GM12865 (cell line): ENCODE measurements at regions not wholly inside any gene's neighbourhood (a gene's known extent, or its start where the extent isn't known, plus 50 kb on each side); places are given as distances from the start of the nearest gene placed in this dataset.

Experiments
- DNase-seq: peaks from one replicate; pipeline ENCODE4 v3.0.0; 2010; ENCODE audit warnings: low read depth
- H3K4me3 ChIP-seq: 2 replicates; pipeline ENCODE4 v1.5.1; 2011; ENCODE audit warnings: mild to moderate bottlenecking, low read depth, low read length, control low read depth
- TF ChIP-seq, protein P1 (sequence below): IDR thresholded peaks from 2 replicates; pipeline ENCODE4 v1.5.1; 2011; ENCODE audit warnings: low read length, control low read depth, low read depth, inconsistent platforms; ENCODE audit not compliant: insufficient read depth; ENCODE audit errors: missing control alignments

- TF ChIP-seq, protein P1, sequence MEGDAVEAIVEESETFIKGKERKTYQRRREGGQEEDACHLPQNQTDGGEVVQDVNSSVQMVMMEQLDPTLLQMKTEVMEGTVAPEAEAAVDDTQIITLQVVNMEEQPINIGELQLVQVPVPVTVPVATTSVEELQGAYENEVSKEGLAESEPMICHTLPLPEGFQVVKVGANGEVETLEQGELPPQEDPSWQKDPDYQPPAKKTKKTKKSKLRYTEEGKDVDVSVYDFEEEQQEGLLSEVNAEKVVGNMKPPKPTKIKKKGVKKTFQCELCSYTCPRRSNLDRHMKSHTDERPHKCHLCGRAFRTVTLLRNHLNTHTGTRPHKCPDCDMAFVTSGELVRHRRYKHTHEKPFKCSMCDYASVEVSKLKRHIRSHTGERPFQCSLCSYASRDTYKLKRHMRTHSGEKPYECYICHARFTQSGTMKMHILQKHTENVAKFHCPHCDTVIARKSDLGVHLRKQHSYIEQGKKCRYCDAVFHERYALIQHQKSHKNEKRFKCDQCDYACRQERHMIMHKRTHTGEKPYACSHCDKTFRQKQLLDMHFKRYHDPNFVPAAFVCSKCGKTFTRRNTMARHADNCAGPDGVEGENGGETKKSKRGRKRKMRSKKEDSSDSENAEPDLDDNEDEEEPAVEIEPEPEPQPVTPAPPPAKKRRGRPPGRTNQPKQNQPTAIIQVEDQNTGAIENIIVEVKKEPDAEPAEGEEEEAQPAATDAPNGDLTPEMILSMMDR: no peak
- no peak for DNase-seq
Measured at GRCh38 chr1:22221233-22221780, 78.4 kb upstream of the WNT4 start.

DNA sequence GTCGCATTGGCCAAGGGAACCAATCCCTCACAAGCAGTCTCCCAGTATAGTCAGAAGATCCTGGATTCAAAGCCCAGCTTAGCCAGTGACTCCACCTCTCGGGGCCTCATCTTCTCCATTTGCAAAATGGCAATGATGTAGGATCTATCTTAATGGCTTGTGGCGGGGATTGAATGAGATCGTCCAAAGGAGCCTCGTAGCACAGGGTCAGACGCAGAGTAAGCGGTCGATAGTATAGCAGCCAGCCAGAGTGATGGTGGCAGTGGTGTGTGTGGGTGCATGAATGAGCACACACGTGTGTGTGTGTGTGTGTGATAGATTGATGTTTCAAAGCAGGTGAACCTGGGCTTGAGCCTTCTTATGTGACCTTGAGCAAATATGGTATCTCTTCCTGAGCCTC, 79.8 kb upstream of the WNT4 start:
- DNase-seq: no peak
- no peak overlapping the region for H3K4me3 ChIP-seq
- TF ChIP-seq, protein P1: no peak

More at GRCh38 chr1:22221233-22221780, 78.4 kb upstream of the WNT4 start:
- H3K4me3 ChIP-seq: no peak overlapping the region

DNA sequence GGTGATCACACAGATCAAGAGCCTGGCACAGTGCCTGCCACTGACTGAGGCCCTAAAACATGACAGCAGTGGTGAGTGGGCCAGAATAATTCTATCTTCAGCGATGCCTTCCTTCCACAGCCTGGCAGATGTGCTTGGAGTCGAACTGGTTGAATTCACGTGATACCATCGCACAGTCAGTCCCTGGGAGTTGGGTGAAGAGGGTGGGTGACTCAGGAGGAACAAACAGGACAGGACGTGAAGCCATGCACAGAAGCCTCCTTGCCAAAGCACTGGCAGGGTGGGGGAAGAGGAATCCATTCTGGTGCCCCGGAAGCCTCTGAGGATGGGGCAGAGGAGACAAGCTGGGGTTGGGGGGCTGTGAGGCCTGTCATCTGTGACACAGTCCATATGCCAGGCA, 80.3 kb upstream of the WNT4 start:
- H3K4me3 ChIP-seq: no peak overlapping the region
- TF ChIP-seq, protein P1: no peak
- DNase-seq: no peak

- TF ChIP-seq, protein P1: no peak
- no peak overlapping the region for H3K4me3 ChIP-seq
- DNase-seq: no peak
Measured at GRCh38 chr1:22224091-22224490, 81.2 kb upstream of the WNT4 start.

GRCh38 chr1:22224631-22225030, 81.7 kb upstream of the WNT4 start:
- TF ChIP-seq, protein P1: no peak
- no peak for DNase-seq
- H3K4me3 ChIP-seq: no peak overlapping the region

- DNase-seq: peak; percentile 15
Measured at GRCh38 chr1:22225858-22226589, 83.1 kb upstream of the WNT4 start.

More at GRCh38 chr1:22225858-22226589, 83.1 kb upstream of the WNT4 start:
- TF ChIP-seq, protein P1: no peak
- H3K4me3 ChIP-seq: no peak overlapping the region
